ENCODE measurements at regions not wholly inside any gene's neighbourhood (a gene's known extent, or its start where the extent isn't known, plus 50 kb on each side); places are given as distances from the start of the nearest gene placed in this dataset.

DNA sequence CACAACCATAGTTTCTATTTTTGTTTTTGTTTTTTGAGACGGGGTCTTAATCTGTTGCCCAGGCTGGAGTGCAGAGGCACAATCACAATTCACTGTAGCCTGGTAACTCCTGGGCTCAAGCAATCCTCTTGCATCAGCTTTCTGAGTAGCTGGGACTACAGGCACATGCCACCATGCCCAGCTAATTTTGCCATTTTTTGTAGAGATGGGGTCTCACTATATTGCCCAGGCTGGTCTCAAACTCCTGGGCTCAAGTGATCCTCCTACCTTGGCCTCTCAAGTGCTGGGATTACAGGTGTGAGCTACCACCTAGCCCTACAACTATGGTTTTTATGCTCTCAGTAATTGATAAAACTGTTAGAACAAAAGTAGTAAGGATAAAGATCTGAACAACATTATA lies 147.5 kb upstream of the SHB start:
- Histone ChIP-seq H3K36me3 (replicated peaks; ENCODE audit: low read depth, low read length) (no peaks in the 10 kb centered on the region), H4K20me1 (ENCODE audit: insufficient read depth, low read length) (no peaks in the 10 kb centered on the region), H3K4me2 (ENCODE audit: low read length) (no peak overlapping the region), H3K4me3 (ENCODE audit: low read length) (no peak overlapping the region), H3K9me3 (ENCODE audit: insufficient read depth, low read length) (no peaks in the 10 kb centered on the region), H3K4me1 (ENCODE audit: low read length) (no peaks in the 10 kb centered on the region), H3K27me3 (ENCODE audit: low read depth, low read length) (peaks cover 14% of the 10 kb centered on the region; the same call in 1 of the 2 replicates), H2AFZ (ENCODE audit: low read depth, low read length) (no peak overlapping the region), H3K79me2 (ENCODE audit: low read length) (no peaks in the 10 kb centered on the region), H3K27ac (ENCODE audit: low read length) (no peak overlapping the region), H3K9ac (ENCODE audit: low read length) (no peak overlapping the region)
- TF ChIP-seq EZH2phosphoT487 (IDR thresholded peaks at IDR 0.05; ENCODE audit: low read depth): no peak
- TF ChIP-seq, protein P1, sequence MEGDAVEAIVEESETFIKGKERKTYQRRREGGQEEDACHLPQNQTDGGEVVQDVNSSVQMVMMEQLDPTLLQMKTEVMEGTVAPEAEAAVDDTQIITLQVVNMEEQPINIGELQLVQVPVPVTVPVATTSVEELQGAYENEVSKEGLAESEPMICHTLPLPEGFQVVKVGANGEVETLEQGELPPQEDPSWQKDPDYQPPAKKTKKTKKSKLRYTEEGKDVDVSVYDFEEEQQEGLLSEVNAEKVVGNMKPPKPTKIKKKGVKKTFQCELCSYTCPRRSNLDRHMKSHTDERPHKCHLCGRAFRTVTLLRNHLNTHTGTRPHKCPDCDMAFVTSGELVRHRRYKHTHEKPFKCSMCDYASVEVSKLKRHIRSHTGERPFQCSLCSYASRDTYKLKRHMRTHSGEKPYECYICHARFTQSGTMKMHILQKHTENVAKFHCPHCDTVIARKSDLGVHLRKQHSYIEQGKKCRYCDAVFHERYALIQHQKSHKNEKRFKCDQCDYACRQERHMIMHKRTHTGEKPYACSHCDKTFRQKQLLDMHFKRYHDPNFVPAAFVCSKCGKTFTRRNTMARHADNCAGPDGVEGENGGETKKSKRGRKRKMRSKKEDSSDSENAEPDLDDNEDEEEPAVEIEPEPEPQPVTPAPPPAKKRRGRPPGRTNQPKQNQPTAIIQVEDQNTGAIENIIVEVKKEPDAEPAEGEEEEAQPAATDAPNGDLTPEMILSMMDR (IDR thresholded peaks at IDR 0.05; ENCODE audit: low read depth, low read length): no peak

GRCh38 chr9:38215465-38215864 lies 146.4 kb upstream of the SHB start:
- H3K27me3 ChIP-seq (ENCODE audit: low read depth, low read length): peaks cover 14% of the 10 kb centered on the region; the same call in 1 of the 2 replicates
- H3K27ac ChIP-seq (ENCODE audit: low read length): no peak overlapping the region

DNA sequence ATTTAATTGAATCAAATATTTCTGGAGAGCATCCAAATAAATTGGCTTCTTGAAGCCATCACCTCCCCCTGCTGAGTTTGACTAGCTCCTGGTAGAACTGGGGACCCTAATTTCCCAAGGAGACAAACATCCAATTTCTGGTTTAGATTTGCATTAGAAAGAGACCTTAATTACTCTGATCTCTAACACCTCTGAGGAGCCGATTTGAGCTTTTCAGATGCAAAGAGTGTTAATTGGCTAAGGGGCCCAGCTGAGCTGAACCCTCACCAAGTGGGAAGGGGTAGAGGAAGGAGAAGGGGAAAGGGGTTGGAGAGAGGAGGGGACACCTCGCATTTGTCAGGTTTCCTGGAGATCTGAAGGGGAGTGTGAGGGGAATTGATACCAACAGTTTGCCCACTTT lies 145.4 kb upstream of the SHB start:
- peaks cover 14% of the 10 kb centered on the region; the same call in 1 of the 2 replicates for H3K27me3 ChIP-seq (ENCODE audit: low read depth, low read length)
- TF ChIP-seq EZH2phosphoT487 (IDR thresholded peaks at IDR 0.05; ENCODE audit: low read depth): no peak
- no peak overlapping the region for H3K27ac ChIP-seq (ENCODE audit: low read length)
- no peak overlapping the region for H3K9ac ChIP-seq (ENCODE audit: low read length)
- H3K4me2 ChIP-seq (ENCODE audit: low read length): no peak overlapping the region
- H3K9me3 ChIP-seq (ENCODE audit: insufficient read depth, low read length): no peaks in the 10 kb centered on the region
- no peak overlapping the region for H2AFZ ChIP-seq (ENCODE audit: low read depth, low read length)
- no peaks in the 10 kb centered on the region for H3K79me2 ChIP-seq (ENCODE audit: low read length)
- H4K20me1 ChIP-seq (ENCODE audit: insufficient read depth, low read length): no peaks in the 10 kb centered on the region
- no peaks in the 10 kb centered on the region for H3K4me1 ChIP-seq (ENCODE audit: low read length)
- H3K36me3 ChIP-seq (replicated peaks; ENCODE audit: low read depth, low read length): no peaks in the 10 kb centered on the region
- H3K4me3 ChIP-seq (ENCODE audit: low read length): no peak overlapping the region

More at GRCh38 chr9:38215465-38215864, 146.4 kb upstream of the SHB start:
- Histone ChIP-seq H3K4me3 (ENCODE audit: low read length) (no peak overlapping the region), H3K4me1 (ENCODE audit: low read length) (no peaks in the 10 kb centered on the region), H2AFZ (ENCODE audit: low read depth, low read length) (no peak overlapping the region), H3K79me2 (ENCODE audit: low read length) (no peaks in the 10 kb centered on the region), H3K9me3 (ENCODE audit: insufficient read depth, low read length) (no peaks in the 10 kb centered on the region), H4K20me1 (ENCODE audit: insufficient read depth, low read length) (no peaks in the 10 kb centered on the region), H3K4me2 (ENCODE audit: low read length) (no peak overlapping the region), H3K9ac (ENCODE audit: low read length) (no peak overlapping the region), H3K36me3 (replicated peaks; ENCODE audit: low read depth, low read length) (no peaks in the 10 kb centered on the region)
- TF ChIP-seq, protein P1 (IDR thresholded peaks at IDR 0.05; ENCODE audit: low read depth, low read length): no peak
- no peak for TF ChIP-seq EZH2phosphoT487 (IDR thresholded peaks at IDR 0.05; ENCODE audit: low read depth)

DNA sequence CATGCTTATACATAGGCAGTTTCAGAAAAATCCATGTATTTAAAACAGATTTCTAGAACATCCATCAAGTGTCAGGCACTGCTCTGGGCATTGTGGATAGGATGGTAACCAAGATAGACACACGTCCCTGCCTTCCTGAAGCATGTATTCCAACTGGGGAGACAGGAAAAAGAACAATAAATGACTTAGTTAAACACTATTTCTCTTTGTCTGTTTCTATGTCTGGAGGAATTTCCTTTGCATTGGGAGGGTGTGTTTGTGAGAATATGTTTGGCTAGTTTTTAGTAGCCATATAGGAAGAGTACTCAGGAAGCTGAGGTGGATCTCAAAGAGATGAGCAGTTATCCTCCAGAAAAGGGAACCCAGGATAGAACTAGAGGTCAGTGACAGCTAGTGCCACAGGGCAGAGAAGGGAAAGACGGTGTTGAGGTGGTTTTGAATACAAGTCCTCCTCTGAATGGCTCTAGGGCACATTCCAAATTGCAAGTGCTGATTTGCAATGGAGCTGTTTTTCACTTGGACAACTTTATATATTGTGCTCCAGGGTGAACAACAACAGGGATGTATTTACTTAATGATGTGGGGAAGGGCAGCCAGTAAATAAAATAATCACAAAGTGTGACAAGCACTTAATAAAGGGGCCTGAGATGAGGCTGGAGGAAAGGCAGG lies 144.7 kb upstream of the SHB start:
- TF ChIP-seq EZH2phosphoT487 (IDR thresholded peaks at IDR 0.05; ENCODE audit: low read depth): no peak
- TF ChIP-seq, protein P1 (IDR thresholded peaks at IDR 0.05; ENCODE audit: low read depth, low read length): no peak
- Histone ChIP-seq H4K20me1 (ENCODE audit: insufficient read depth, low read length) (no peaks in the 10 kb centered on the region), H3K27me3 (ENCODE audit: low read depth, low read length) (peaks cover 14% of the 10 kb centered on the region; the same call in 1 of the 2 replicates), H3K4me2 (ENCODE audit: low read length) (no peak overlapping the region), H2AFZ (ENCODE audit: low read depth, low read length) (no peak overlapping the region), H3K79me2 (ENCODE audit: low read length) (no peaks in the 10 kb centered on the region), H3K9ac (ENCODE audit: low read length) (no peak overlapping the region), H3K4me3 (ENCODE audit: low read length) (no peak overlapping the region), H3K4me1 (ENCODE audit: low read length) (no peaks in the 10 kb centered on the region), H3K27ac (ENCODE audit: low read length) (no peak overlapping the region), H3K36me3 (replicated peaks; ENCODE audit: low read depth, low read length) (no peaks in the 10 kb centered on the region), H3K9me3 (ENCODE audit: insufficient read depth, low read length) (no peaks in the 10 kb centered on the region)

Data from OCI-LY3 (cell line).